SU-DHL-6 (cell line): ENCODE measurements at regions not wholly inside any gene's neighbourhood (a gene's known extent, or its start where the extent isn't known, plus 50 kb on each side); places are given as distances from the start of the nearest gene placed in this dataset.

Source experiments
- CTCF ChIP-seq: fragments of 200-600 bp; sonication (generic); IDR thresholded peaks from one replicate; pipeline ENCODE4 v1.5.1; 2017; ENCODE audit warnings: antibody characterized with exemption, mild to moderate bottlenecking, low read length, moderate library complexity; ENCODE audit not compliant: insufficient read depth, poor library complexity, severe bottlenecking
- EZH2phosphoT487 ChIP-seq: fragments of 200-600 bp; sonication (generic), shearing (Covaris generic); conservative IDR thresholded peaks from 2 replicates; pipeline ENCODE4 v1.6.1; 2018; ENCODE audit warnings: mild to moderate bottlenecking, antibody characterized with exemption, low read length, moderate library complexity, mixed read lengths

GRCh38 chr6:112539355-112539754 lies 192.2 kb downstream of the RFPL4B start:
- TF ChIP-seq CTCF (no peak), EZH2phosphoT487 (no peak)
